B cell (primary cell): ENCODE measurements at regions not wholly inside any gene's neighbourhood (a gene's known extent, or its start where the extent isn't known, plus 50 kb on each side); places are given as distances from the start of the nearest gene placed in this dataset.

ENCODE experiments used
- ATAC-seq: fragments of 200-7000 bp; cut with Tn5 transposase; one replicate; pipeline ENCODE4 v1.10.0; 2021; ENCODE audit warnings: low read depth, mild to moderate bottlenecking, moderate number of reproducible peaks, moderate library complexity
- CTCF ChIA-PET: fragments of 350-600 bp; sonication (Branson Sonifier 250); formaldehyde crosslinking; loops from one replicate; lab custom pipeline; 2021; ENCODE audit warnings: antibody characterized with exemption, inconsistent platforms; lab: Charles Lee
- POLR2A ChIA-PET: fragments of 350-600 bp; sonication (Branson Sonifier 250); formaldehyde crosslinking; loops from one replicate; lab custom pipeline; 2021; ENCODE audit warnings: antibody characterized with exemption; lab: Charles Lee
- DNase-seq: peaks from one replicate; pipeline ENCODE4 v3.0.0; 2013
- H2AFZ ChIP-seq: 2 replicates; pipeline ENCODE4 v1.6.1; 2012; ENCODE audit warnings: mild to moderate bottlenecking, low read depth, low read length; ENCODE audit not compliant: insufficient read depth, poor library complexity, severe bottlenecking
- H3K27ac ChIP-seq, 2 donors: 1 replicate in 1 of 2; 2 replicates in 1 of 2; pipeline ENCODE4 v1.5.1; 2012 to 2013; ENCODE audit warnings: low read length in 2 of 2, mild to moderate bottlenecking in 2 of 2, moderate library complexity in 1 of 2
- H3K27me3 ChIP-seq, 4 experiments: fragments of 200-600 bp in 1 of 4; sonication (generic) in 1 of 4; replicated peaks in 1 of 4; 1 replicate in 2 of 4; 2 replicates in 2 of 4; pipeline versions ENCODE4 v1.6.1 to v1.7.0; 2013 to 2016; ENCODE audit warnings: low read length in 3 of 4, mild to moderate bottlenecking in 2 of 4, mixed read lengths in 1 of 4, moderate library complexity in 1 of 4; ENCODE audit not compliant: insufficient read depth in 4 of 4, control insufficient read depth in 3 of 4; ENCODE audit errors: control extremely low read depth in 1 of 4
- H3K36me3 ChIP-seq, 2 experiments: replicated peaks in 1 of 2; 1 replicate in 1 of 2; 2 replicates in 1 of 2; pipeline versions ENCODE4 v1.6.1 to v1.7.1; 2013; ENCODE audit warnings: low read length in 1 of 2; ENCODE audit not compliant: insufficient read depth in 2 of 2, control insufficient read depth in 1 of 2; ENCODE audit errors: control extremely low read depth in 1 of 2, extremely low read depth in 1 of 2
- H3K4me1 ChIP-seq, 2 donors: fragments of 200-600 bp in 1 of 2; sonication (generic) in 1 of 2; 1 replicate in 1 of 2; 2 replicates in 1 of 2; pipeline versions ENCODE4 v1.5.1 to v1.6.1; 2013 to 2017; ENCODE audit warnings: low read length in 2 of 2; ENCODE audit not compliant: control insufficient read depth in 2 of 2, insufficient read depth in 2 of 2
- H3K4me2 ChIP-seq: replicated peaks from 2 replicates; pipeline ENCODE3; 2012; ENCODE audit warnings: mild to moderate bottlenecking, low read depth, low read length; ENCODE audit not compliant: poor library complexity, severe bottlenecking
- H3K4me3 ChIP-seq, 5 experiments: fragments of 200-600 bp in 1 of 5; sonication (generic) in 1 of 5; 1 replicate in 3 of 5; 2 replicates in 2 of 5; pipeline versions ENCODE4 v1.5.1 to v1.7.0; 2011 to 2016; ENCODE audit warnings: low read length in 4 of 5, mild to moderate bottlenecking in 4 of 5, low read depth in 2 of 5, control low read depth in 1 of 5, moderate library complexity in 1 of 5; ENCODE audit not compliant: insufficient read depth in 1 of 5; ENCODE audit errors: control extremely low read depth in 1 of 5, extremely low read depth in 1 of 5
- H3K79me2 ChIP-seq: fragments of 200-600 bp; sonication (generic); one replicate; pipeline ENCODE4 v1.6.0; 2016; ENCODE audit warnings: low read length; ENCODE audit not compliant: control insufficient read depth, insufficient read depth
- H3K9ac ChIP-seq: fragments of 200-600 bp; sonication (generic); 2 replicates; pipeline ENCODE4 v1.6.1; 2017; ENCODE audit warnings: mild to moderate bottlenecking, low read length, moderate library complexity
- H3K9me3 ChIP-seq, 3 donors: one replicate each; pipeline versions ENCODE4 v1.6.1 to v1.7.1; 2013; ENCODE audit warnings: low read length in 2 of 3; ENCODE audit not compliant: control insufficient read depth in 2 of 3, insufficient read depth in 1 of 3; ENCODE audit errors: control extremely low read depth in 1 of 3
- H4K20me1 ChIP-seq: 2 replicates; pipeline ENCODE4 v1.6.0; 2012; ENCODE audit warnings: mild to moderate bottlenecking, low read length; ENCODE audit not compliant: insufficient read depth, control insufficient read depth, poor library complexity, severe bottlenecking
- H3K27ac Mint-ChIP-seq: one replicate; pipeline ENCODE4 v1.8.0; 2021; ENCODE audit warnings: mixed read lengths
- H3K27me3 Mint-ChIP-seq: one replicate; pipeline ENCODE4 v1.8.0; 2021; ENCODE audit warnings: mixed read lengths
- H3K4me1 Mint-ChIP-seq: one replicate; pipeline ENCODE4 v1.8.0; 2021; ENCODE audit warnings: mixed read lengths
- H3K4me3 Mint-ChIP-seq: one replicate; pipeline ENCODE4 v1.8.0; 2021; ENCODE audit warnings: mixed read lengths
- H3K9me3 Mint-ChIP-seq: one replicate; pipeline ENCODE4 v1.8.0; 2022; ENCODE audit warnings: mixed read lengths; ENCODE audit not compliant: insufficient read depth
- EZH2 ChIP-seq: IDR thresholded peaks from 2 replicates; pipeline ENCODE4 v1.6.1; 2012; ENCODE audit warnings: borderline replicate concordance, low read depth, mild to moderate bottlenecking, moderate library complexity, low read length; ENCODE audit not compliant: insufficient read depth, poor library complexity, severe bottlenecking
- WGBS: methylation state at CpG from one replicate; pipeline ENCODE4 v1.1.5; 2013; ENCODE audit warnings: missing lambda C conversion rate; ENCODE audit not compliant: insufficient coverage; 5-methylcytosine and 5-hydroxymethylcytosine counted together
- intact Hi-C: fragments of 100-400 bp; cut with micrococcal nuclease; formaldehyde crosslinking; loops from one replicate; pipeline ENCODE4 v1.10.0; 2022
- TF ChIP-seq, protein P1 (sequence below): fragments of 200-600 bp; IDR thresholded peaks from one replicate; pipeline ENCODE4 v1.8.0; 2022; ENCODE audit warnings: antibody characterized with exemption, mild to moderate bottlenecking

DNA sequence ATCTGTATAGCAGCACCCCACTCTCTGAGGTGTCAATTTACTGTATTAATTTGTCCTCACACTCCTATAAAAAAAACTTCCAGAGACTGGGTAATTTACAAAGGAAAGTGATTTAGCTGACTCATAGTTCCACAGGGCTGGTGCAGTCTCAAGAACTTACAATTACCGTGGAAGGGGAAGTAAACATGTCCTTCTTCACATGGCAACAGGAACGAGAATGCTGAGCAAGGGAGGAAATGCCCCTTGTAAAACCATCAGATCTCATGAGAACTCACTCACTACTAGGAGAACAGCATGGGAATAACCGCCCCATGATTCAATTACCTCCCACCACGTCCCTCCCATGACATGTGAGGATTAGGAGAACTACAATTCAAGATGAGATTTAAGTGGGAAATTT, 602.6 kb downstream of the MTRR start:
- Histone ChIP-seq H3K4me3 (no peak overlapping the region), H3K9me3 (peaks cover 0 to 14% (median 13%) of the 10 kb centered on the region in 3 donors), H3K27ac (no peak overlapping the region), H4K20me1 (no peaks in the 10 kb centered on the region), H3K36me3 (no peaks in the 10 kb centered on the region), H3K27me3 (no peaks in the 10 kb centered on the region), H2AFZ (no peak overlapping the region), H3K4me1 (no peaks in the 10 kb centered on the region), H3K9ac (no peak overlapping the region), H3K79me2 (no peaks in the 10 kb centered on the region), H3K4me2 (no peak overlapping the region)
- Mint-ChIP-seq H3K9me3 (peaks cover 9% of the 10 kb centered on the region), H3K4me1 (no peaks in the 10 kb centered on the region), H3K27me3 (no peaks in the 10 kb centered on the region), H3K27ac (no peak overlapping the region), H3K4me3 (no peak overlapping the region)
- no peak for TF ChIP-seq EZH2
- TF ChIP-seq, protein P1, sequence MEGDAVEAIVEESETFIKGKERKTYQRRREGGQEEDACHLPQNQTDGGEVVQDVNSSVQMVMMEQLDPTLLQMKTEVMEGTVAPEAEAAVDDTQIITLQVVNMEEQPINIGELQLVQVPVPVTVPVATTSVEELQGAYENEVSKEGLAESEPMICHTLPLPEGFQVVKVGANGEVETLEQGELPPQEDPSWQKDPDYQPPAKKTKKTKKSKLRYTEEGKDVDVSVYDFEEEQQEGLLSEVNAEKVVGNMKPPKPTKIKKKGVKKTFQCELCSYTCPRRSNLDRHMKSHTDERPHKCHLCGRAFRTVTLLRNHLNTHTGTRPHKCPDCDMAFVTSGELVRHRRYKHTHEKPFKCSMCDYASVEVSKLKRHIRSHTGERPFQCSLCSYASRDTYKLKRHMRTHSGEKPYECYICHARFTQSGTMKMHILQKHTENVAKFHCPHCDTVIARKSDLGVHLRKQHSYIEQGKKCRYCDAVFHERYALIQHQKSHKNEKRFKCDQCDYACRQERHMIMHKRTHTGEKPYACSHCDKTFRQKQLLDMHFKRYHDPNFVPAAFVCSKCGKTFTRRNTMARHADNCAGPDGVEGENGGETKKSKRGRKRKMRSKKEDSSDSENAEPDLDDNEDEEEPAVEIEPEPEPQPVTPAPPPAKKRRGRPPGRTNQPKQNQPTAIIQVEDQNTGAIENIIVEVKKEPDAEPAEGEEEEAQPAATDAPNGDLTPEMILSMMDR, result no peak
- 80% methylated on average over 1 of the region's 4 CpGs for WGBS
- DNase-seq (no peak), ATAC-seq (no peak)
- ChIA-PET CTCF (no interaction called here), POLR2A (no interaction called here)
- intact Hi-C loops, result no loop called here

DNA sequence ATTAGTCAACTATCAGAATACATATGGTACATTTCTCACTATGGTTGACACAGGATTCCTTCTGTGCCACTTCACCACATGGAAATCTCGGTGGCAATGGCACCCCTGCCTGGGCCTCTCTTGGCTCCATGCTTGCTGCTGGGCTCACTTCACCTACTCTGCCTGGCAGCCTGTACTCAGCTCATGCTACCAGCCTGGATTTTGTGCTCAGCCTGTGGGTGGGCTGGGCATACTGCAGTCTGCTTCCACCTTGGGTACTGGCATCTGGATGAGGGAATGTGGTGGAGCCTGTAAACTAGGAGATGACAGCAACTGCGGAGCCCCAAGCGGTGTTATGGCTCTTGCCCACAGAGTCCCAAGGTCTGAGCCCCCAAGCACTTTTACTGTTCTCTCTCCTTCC, 604.1 kb downstream of the MTRR start:
- no peak overlapping the region for H3K27ac ChIP-seq
- H3K4me3 ChIP-seq, result no peak overlapping the region
- ATAC-seq (no peak), DNase-seq (no peak)
- H3K9me3 ChIP-seq, result peaks cover 0 to 14% (median 13%) of the 10 kb centered on the region in 3 donors
- WGBS, result 78% methylated on average over 1 of the region's 3 CpGs
- H3K4me2 ChIP-seq, result no peak overlapping the region
- H3K27me3 Mint-ChIP-seq, result no peaks in the 10 kb centered on the region
- peaks cover 9% of the 10 kb centered on the region for H3K9me3 Mint-ChIP-seq
- H2AFZ ChIP-seq, result no peak overlapping the region
- no peak overlapping the region for H3K27ac Mint-ChIP-seq
- no peaks in the 10 kb centered on the region for H4K20me1 ChIP-seq
- TF ChIP-seq, protein P1, result no peak
- TF ChIP-seq EZH2, result no peak
- no peaks in the 10 kb centered on the region for H3K36me3 ChIP-seq
- H3K4me3 Mint-ChIP-seq, result no peak overlapping the region
- ChIA-PET POLR2A (no interaction called here), CTCF (no interaction called here)
- no peaks in the 10 kb centered on the region for H3K79me2 ChIP-seq
- no peaks in the 10 kb centered on the region for H3K4me1 ChIP-seq
- intact Hi-C loops, result no loop called here
- H3K9ac ChIP-seq, result no peak overlapping the region
- no peaks in the 10 kb centered on the region for H3K4me1 Mint-ChIP-seq
- H3K27me3 ChIP-seq, result no peaks in the 10 kb centered on the region
